Panc1 (cell line): ENCODE measurements at regions not wholly inside any gene's neighbourhood (a gene's known extent, or its start where the extent isn't known, plus 50 kb on each side); places are given as distances from the start of the nearest gene placed in this dataset.

Experiments used
- ATAC-seq: fragments of 200-7000 bp; cut with Tn5 transposase; 2 replicates; pipeline ENCODE4 v1.9.1; 2020; ENCODE audit warnings: mild to moderate bottlenecking, moderate library complexity
- BruUV-seq: library from RNA; stranded (reverse); fragments of 400-500 nt; replicated peaks from 2 replicates; lab custom pipeline; 2021; lab: Mats Ljungman, UMichigan
- CTCF ChIA-PET: fragments of 300-600 bp; sonication (Branson Sonifier 250); formaldehyde crosslinking; loops from one replicate; lab custom pipeline; 2022; ENCODE audit warnings: antibody characterized with exemption; lab: Charles Lee
- POLR2A ChIA-PET: fragments of 300-600 bp; sonication (Branson Sonifier 250); formaldehyde crosslinking; loops from one replicate; lab custom pipeline; 2022; ENCODE audit warnings: antibody characterized with exemption; lab: Charles Lee
- DNase-seq: peaks from one replicate; pipeline ENCODE4 v3.0.0-alpha.2; 2010; ENCODE audit warnings: low read depth, low spot score
- H3K27ac ChIP-seq: 2 replicates; pipeline ENCODE4 v1.5.1; 2011; ENCODE audit warnings: mild to moderate bottlenecking, low read length, inconsistent platforms
- H3K27me3 ChIP-seq: fragments of 200-500 bp; sonication (Bioruptor generic); 2 replicates; pipeline ENCODE4 v1.6.0; 2014; ENCODE audit warnings: low read length, inconsistent platforms; ENCODE audit not compliant: control insufficient read depth, insufficient read depth
- H3K36me3 ChIP-seq: fragments of 200-500 bp; sonication (Bioruptor generic); 2 replicates; pipeline ENCODE4 v1.5.1; 2014; ENCODE audit warnings: inconsistent platforms, mild to moderate bottlenecking, low read length, moderate library complexity; ENCODE audit not compliant: control insufficient read depth, insufficient read depth
- H3K4me1 ChIP-seq: 2 replicates; pipeline ENCODE4 v1.5.1; 2011; ENCODE audit warnings: inconsistent platforms, mild to moderate bottlenecking, low read length, moderate library complexity; ENCODE audit not compliant: control insufficient read depth, insufficient read depth
- H3K4me3 ChIP-seq, 2 experiments: 2 replicates each; pipeline ENCODE4 v1.5.1; 2011 to 2012; ENCODE audit warnings: low read depth in 2 of 2, low read length in 2 of 2, mild to moderate bottlenecking in 2 of 2, inconsistent platforms in 1 of 2, moderate library complexity in 1 of 2
- H3K9me3 ChIP-seq: fragments of 200-500 bp; sonication (Bioruptor generic); 2 replicates; pipeline ENCODE4 v1.5.1; 2014; ENCODE audit warnings: low read depth, mild to moderate bottlenecking, inconsistent platforms, low read length, moderate library complexity; ENCODE audit not compliant: control insufficient read depth, insufficient read depth
- POLR2AphosphoS5 ChIP-seq: IDR thresholded peaks from 2 replicates; pipeline ENCODE4 v1.6.1; 2012; ENCODE audit warnings: mild to moderate bottlenecking, low read depth, low read length, moderate library complexity
- SIN3A ChIP-seq: IDR thresholded peaks from 2 replicates; pipeline ENCODE4 v1.6.1; 2012; ENCODE audit warnings: low read depth, mild to moderate bottlenecking, low read length, moderate library complexity, borderline replicate concordance; ENCODE audit not compliant: insufficient read depth
- TCF7L2 ChIP-seq: IDR thresholded peaks from 2 replicates; pipeline ENCODE4 v1.6.1; 2011; ENCODE audit warnings: mild to moderate bottlenecking, low read depth, low read length, inconsistent platforms
- in situ Hi-C: cut with HindIII; loops from 2 replicates; pipeline ENCODE4 v1.10.0; 2016; ENCODE audit warnings: low sequenced_read_pairs, low pct_unique_long_range_greater_than_20kb
- intact Hi-C: fragments of 100-400 bp; cut with micrococcal nuclease; formaldehyde crosslinking; loops from one replicate; pipeline ENCODE4 v1.10.0; 2022; ENCODE audit not compliant: unreplicated experiment
- TF ChIP-seq, protein P1 (sequence below), 2 experiments: IDR thresholded peaks; 2 replicates each; pipeline ENCODE4 v1.6.1; 2011 to 2012; ENCODE audit warnings: low read depth in 2 of 2, control low read depth in 1 of 2, low read length in 1 of 2, mild to moderate bottlenecking in 1 of 2, moderate library complexity in 1 of 2; ENCODE audit not compliant: insufficient read depth in 1 of 2
- TF ChIP-seq, protein P2 (sequence below): fragments of 450-650 bp; IDR thresholded peaks from 2 replicates; pipeline ENCODE4 v1.5.1; 2017; ENCODE audit warnings: mild to moderate bottlenecking

DNA sequence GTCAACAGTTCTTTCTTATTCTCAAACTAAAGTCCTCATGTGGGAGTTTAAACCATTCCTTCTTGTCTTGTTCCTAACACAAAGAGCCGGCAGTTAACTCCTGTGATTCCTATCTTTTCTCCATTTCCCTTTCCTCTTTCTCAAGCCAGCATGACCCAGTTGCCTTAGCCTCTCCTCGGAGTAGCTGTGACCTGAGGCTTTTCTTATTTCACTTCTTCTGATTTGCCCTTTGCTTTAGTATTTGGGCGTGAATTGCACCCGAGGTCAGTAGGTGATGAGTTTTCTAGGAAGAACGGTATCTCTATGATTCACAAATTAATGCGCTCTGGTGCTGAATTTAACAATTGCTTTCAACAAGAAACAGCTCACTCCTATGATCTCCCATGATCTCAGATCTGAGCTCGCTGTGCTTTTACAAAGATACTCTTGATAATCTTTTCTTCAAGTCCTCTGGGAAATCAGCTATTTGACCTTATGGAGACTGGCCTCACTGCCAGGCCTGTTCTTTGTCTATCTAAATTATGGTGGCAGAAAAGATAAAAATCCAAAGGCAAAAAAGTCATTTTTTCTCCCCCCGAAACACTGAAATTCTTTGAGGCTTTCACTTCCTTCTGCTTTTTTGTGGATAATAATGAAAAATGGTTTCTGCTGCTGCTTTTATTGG lies 184.6 kb downstream of the JCAD start:
- Histone ChIP-seq H3K36me3 (no peaks in the 10 kb centered on the region), H3K4me3 (no peak overlapping the region), H3K9me3 (no peaks in the 10 kb centered on the region), H3K4me1 (no peaks in the 10 kb centered on the region), H3K27me3 (no peaks in the 10 kb centered on the region), H3K27ac (no peak overlapping the region)
- ChIA-PET CTCF (no interaction called here), POLR2A (no interaction called here)
- in situ Hi-C loops (no loop called here), intact Hi-C loops (no loop called here)
- ATAC-seq (no peak), DNase-seq (no peak)
- TF ChIP-seq, protein P1, sequence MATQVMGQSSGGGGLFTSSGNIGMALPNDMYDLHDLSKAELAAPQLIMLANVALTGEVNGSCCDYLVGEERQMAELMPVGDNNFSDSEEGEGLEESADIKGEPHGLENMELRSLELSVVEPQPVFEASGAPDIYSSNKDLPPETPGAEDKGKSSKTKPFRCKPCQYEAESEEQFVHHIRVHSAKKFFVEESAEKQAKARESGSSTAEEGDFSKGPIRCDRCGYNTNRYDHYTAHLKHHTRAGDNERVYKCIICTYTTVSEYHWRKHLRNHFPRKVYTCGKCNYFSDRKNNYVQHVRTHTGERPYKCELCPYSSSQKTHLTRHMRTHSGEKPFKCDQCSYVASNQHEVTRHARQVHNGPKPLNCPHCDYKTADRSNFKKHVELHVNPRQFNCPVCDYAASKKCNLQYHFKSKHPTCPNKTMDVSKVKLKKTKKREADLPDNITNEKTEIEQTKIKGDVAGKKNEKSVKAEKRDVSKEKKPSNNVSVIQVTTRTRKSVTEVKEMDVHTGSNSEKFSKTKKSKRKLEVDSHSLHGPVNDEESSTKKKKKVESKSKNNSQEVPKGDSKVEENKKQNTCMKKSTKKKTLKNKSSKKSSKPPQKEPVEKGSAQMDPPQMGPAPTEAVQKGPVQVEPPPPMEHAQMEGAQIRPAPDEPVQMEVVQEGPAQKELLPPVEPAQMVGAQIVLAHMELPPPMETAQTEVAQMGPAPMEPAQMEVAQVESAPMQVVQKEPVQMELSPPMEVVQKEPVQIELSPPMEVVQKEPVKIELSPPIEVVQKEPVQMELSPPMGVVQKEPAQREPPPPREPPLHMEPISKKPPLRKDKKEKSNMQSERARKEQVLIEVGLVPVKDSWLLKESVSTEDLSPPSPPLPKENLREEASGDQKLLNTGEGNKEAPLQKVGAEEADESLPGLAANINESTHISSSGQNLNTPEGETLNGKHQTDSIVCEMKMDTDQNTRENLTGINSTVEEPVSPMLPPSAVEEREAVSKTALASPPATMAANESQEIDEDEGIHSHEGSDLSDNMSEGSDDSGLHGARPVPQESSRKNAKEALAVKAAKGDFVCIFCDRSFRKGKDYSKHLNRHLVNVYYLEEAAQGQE (IDR thresholded peaks at IDR 0.05; ENCODE audit: insufficient read depth in 1 of 2, low read depth in 2 of 2, low read length in 1 of 2), result no peak
- TF ChIP-seq, protein P2, sequence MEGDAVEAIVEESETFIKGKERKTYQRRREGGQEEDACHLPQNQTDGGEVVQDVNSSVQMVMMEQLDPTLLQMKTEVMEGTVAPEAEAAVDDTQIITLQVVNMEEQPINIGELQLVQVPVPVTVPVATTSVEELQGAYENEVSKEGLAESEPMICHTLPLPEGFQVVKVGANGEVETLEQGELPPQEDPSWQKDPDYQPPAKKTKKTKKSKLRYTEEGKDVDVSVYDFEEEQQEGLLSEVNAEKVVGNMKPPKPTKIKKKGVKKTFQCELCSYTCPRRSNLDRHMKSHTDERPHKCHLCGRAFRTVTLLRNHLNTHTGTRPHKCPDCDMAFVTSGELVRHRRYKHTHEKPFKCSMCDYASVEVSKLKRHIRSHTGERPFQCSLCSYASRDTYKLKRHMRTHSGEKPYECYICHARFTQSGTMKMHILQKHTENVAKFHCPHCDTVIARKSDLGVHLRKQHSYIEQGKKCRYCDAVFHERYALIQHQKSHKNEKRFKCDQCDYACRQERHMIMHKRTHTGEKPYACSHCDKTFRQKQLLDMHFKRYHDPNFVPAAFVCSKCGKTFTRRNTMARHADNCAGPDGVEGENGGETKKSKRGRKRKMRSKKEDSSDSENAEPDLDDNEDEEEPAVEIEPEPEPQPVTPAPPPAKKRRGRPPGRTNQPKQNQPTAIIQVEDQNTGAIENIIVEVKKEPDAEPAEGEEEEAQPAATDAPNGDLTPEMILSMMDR, result no peak
- no peak for TF ChIP-seq SIN3A
- no peak for TF ChIP-seq POLR2AphosphoS5
- no peak for TF ChIP-seq TCF7L2
- no TSS peak for BruUV-seq

DNA sequence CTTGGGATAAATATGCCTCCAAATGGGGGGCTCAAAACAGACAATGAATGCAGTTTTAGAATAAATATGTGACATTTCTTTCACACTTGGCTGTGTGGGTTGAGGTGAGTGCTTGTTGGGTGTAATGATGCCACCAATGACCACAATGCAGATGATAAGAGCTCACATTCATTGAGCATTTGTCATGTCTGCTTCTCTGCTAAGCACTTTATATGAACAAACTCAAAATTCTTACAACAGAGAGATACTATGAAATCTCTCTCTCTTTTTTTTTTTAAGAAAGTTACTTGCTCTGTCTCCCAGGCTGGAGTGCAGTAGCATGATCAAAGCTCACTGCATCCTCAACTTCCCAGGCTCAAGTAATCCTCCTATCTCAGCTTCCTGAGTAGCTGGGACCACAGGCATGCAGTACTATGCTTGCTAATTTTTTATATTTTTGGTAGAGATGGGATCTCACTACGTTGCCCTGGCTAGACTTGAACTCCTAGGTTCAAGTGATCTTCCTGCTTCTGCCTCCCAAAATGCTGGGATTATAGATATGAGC lies 185.4 kb downstream of the JCAD start:
- Histone ChIP-seq H3K27ac (no peak overlapping the region), H3K4me1 (no peaks in the 10 kb centered on the region), H3K9me3 (no peaks in the 10 kb centered on the region), H3K27me3 (no peaks in the 10 kb centered on the region), H3K4me3 (no peak overlapping the region), H3K36me3 (no peaks in the 10 kb centered on the region)
- in situ Hi-C loops, result no loop called here
- intact Hi-C loops, result no loop called here
- TF ChIP-seq, protein P2, result no peak
- TF ChIP-seq SIN3A (no peak), POLR2AphosphoS5 (no peak), TCF7L2 (no peak)
- TF ChIP-seq, protein P1 (IDR thresholded peaks at IDR 0.05; ENCODE audit: insufficient read depth in 1 of 2, low read depth in 2 of 2, low read length in 1 of 2), result no peak
- DNase-seq (no peak), ATAC-seq (no peak)
- POLR2A ChIA-PET, result no interaction called here
- CTCF ChIA-PET, result no interaction called here
- BruUV-seq, result no TSS peak
